HG03066 (cell line): ENCODE measurements at regions not wholly inside any gene's neighbourhood (a gene's known extent, or its start where the extent isn't known, plus 50 kb on each side); places are given as distances from the start of the nearest gene placed in this dataset.
"Not testable (repeated sequence)": the region's sequence is repeated elsewhere in the genome, so short reads cannot be mapped to it uniquely, and the experiment has no call there.

Source experiments
- ATAC-seq: cut with Tn5 transposase; IDR thresholded peaks from one replicate; pipeline ENCODE4 v1.9.1; 2021; ENCODE audit warnings: low read depth; ENCODE audit not compliant: unreplicated experiment

DNA sequence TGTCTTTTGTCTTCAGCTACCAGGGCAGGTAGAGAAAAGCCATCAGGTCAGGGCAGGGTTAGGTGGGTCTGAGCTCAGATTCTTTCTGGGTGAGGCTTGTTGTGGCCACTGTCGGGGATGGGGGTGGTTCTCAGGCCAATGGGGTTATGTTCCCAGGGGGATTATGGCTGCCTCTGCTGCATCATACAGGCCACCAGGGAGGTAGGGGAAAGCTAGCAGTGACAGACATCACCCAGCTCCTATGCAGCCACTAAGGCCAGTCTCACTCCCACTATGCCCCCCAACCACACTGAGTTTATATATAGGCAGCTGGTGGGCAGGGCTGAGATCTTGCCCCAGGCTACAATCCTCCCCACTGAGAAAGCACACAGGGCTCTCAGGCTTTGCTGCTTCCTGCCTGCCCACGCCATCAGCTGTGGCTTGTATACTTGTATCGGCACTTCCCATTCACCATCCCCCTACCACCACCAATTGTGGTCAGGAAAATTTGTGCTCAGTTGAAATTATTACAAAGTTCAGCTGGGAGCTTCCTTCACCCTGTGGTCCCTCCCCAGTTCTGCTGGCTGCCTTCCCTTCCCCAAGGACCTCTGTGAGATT lies 72.6 kb upstream of the PTPN13 start:
- ATAC-seq, result no peak

DNA sequence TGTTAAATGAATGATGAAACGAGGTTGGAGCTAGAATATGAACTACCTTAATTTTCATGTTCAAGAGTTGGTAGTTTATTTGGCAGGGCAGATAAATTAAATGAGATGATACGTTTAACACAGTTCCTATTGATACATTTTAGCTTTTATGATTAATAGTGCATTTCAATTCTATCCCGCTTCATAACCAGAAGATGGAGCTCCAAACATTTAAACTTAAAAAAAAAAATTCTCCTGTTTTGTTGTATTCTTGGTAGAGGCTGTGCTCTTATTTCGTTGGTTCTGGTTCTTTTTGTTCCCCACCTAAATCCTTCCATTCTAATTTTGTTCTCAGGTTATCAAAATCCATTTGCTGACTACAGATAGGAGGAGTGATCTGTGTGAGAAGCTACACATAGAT lies 71.8 kb upstream of the PTPN13 start:
- no peak for ATAC-seq

DNA sequence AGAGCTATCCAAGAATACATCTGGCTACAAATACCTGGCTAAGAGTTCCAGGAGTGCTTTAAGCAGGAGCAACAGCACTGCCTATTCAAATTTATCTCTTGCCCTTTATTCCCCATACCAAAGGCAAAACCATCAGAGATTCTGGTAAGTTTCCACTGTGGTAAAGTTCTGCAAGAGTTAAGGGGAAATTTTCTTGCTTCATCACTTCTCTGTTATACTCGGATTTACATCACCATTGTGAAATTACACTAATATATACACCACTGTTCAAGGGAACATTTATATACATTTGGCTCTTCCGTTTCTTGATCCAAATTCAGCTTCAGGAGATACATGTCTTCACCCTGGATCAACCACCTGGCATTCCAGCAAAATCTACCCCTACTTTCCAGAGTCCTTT lies 70.8 kb upstream of the PTPN13 start:
- no peak for ATAC-seq

DNA sequence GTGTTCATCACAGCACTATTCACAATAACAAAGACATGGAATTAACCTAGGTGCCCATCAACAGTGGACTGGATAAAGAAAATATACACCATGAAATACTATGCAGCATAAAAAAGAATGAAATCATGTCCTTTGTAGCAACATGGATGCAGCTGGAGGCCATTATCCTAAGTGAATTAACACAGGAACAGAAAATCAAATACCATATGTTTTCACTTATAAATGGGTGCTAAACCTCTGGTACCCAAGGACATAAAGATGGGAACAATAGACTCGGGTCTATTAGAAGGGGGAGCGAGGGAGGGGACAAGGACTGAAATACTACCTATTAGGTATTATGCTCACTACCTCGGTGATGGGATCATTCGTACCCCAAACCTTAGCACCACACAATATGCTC lies 66.4 kb upstream of the PTPN13 start:
- not testable (repeated sequence) for ATAC-seq

DNA sequence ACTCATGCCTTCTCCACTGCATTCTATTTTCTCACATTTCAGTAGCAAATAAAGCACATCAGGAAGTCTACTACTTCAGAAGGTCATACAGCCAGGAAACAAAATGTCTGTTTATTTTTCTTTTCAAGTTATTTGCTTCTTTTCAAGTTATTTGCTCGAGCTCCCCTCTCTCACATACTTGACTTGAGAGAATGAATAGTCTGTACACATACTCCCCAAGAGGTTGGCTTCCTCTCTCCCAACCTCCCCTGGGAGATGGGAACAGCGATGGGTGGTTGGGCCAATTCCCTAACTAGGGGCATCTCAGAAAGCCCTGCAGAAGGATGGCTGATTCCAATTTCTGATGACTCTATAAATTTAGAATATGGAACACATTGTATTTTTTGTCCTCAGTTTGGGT lies 64.7 kb upstream of the PTPN13 start:
- no peak for ATAC-seq

DNA sequence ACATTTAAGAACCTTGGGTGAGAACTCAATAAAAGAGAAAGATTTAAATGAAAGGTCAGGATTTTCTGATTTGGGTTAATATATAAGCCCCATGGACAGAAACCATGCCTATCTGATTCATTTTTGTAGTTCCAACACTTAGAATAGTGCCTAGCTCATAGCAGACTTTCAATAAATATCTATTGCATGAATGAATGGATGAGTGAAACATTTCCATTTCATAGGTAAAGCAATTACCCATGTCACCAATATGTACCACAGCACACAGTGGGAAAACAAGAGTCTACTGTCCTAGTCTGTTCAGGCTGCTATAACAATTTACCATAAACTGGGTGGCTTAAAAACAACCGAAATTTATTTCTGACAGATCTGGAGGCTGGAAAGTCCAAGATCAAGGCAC lies 63.9 kb upstream of the PTPN13 start:
- no peak for ATAC-seq

DNA sequence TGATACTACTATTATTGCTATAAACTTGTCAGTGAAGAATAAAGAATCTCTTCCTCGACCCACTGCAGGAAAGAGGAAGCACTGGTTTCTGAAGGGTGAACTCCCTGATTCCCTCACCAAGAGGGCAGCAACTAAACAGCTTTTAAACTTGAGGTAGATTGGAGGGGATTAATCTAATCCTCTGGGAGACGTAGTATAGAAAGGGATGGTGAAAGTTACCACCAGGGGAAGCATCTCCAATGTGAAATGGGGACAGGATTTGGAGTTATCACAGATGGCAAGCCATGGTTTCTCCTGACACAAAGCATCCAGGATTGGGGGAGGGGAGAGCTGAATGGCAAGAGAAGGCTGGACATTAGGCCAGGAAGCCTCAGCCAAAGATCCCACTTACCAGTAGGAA lies 62.7 kb upstream of the PTPN13 start:
- no peak for ATAC-seq

DNA sequence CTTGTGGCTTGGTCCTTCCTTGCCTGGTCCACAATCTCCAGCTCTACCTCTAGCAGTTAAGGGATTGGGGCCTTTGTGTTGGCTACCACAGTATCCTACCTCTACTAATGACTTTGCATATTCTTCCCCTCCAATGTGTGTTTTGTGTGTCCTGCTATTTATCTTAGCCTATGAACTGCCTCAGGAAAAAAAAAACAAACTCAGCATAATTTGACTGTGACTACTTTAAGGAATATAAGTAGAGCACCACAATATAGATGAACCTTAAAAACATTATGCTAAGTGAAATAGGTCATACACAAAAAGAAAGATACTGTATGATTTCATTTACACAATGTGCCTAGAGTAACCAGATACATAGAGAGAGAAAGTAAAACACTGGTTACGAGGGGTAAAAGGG lies 61.3 kb upstream of the PTPN13 start:
- no peak for ATAC-seq

DNA sequence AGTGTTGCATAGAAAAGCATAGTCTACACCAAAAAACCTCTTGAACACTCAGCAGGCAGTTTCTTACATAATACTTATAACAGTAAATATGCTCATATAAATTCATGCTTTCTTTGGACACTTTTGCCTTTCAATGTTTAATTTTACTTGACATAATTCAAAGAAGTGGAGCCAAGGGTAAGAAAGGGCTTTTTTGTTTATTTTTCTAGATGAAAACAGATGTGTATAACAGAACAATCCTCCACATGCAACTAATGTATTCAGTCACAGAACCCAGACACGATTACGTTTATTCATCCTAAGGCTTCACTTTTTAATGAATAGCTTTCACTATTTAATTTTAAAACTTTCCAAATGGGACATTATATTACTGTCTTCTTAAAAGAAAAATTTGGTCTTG lies 58.0 kb upstream of the PTPN13 start:
- no peak for ATAC-seq

DNA sequence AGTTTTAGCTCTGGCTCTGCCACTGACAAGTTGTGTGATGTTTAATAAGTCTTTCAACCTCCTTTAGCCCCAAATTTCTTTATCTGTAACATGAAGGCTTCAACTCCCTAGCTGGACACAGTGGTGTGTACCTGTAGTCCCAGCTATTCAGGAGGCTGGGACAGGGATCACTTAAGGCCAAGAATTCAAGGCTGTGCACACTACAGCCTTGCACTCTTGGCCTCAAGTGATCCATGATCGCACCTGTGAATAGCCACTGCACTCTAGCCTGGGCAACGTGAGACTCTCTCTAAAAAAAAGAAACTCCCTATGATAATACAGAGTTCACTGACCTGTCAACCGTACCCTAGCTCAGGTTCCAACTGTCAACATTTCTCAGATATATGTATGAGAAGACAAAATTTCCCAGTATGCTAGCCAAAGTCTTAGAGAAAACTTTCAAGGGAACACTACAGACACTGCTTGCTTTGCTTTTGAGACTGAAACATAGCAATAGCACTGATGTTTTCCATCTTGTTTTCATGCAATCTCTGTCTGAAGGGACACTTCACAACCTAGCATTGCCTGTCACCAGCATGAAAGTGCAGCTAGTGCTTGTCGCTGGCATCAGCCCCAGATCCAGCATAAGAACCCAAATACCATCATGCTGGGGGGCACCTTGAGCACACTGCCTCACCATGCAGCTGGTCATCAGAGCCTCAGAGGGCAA lies 51.6 kb upstream of the PTPN13 start:
- no peak for ATAC-seq

DNA sequence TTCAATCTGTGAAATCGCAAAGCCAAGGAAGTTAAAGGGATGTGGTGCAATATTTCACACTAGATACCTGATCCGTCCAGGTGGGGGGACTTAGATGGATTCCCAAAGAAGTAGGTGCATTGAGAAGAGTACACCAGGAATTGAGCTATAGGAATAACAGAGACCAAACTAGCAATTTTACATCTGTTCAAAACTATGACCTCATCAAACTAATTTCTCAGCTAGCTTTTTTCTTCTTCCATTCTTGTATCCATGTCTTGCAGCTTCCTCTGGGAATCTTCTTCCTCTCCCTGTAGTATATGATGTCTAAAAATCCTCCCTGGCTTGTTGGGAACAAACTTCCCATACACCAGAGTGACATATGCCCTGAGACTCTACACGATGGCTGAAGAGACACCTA lies 51.0 kb upstream of the PTPN13 start:
- no peak for ATAC-seq

DNA sequence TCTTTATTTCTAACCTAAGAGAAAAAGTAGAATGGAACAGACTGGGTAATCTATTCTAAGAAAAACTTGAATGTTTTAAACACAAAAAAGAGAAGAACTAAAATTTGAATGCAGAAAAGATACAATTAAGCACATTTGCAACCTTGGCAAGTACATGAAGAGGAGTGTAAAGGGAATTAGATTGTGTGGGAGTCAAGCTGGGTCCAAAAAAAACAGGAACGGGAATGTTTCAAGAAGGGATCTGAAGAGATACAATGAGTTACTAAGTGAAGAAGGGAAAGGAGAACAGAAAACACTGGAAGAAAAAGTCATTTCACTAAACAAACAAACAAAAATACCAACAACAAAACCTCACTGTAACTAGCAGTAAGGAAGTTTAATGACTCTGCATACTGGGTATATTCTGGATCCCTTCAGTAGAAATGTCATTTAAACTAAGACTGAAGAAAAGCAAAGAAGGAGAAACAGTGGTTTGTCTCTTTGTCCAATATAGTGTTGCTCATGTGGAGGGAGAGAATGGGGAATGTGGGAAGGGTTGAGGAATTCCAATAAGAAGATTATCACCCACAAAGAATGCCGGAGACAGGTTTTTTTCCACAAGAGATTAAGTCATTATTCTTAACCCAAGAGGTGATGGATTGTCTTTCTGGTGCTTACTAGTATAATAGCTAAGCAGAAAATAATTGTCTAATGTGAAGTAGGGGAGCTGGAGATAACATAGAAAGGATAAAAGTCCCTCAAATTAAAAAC lies 50.4 kb upstream of the PTPN13 start:
- no peak for ATAC-seq

DNA sequence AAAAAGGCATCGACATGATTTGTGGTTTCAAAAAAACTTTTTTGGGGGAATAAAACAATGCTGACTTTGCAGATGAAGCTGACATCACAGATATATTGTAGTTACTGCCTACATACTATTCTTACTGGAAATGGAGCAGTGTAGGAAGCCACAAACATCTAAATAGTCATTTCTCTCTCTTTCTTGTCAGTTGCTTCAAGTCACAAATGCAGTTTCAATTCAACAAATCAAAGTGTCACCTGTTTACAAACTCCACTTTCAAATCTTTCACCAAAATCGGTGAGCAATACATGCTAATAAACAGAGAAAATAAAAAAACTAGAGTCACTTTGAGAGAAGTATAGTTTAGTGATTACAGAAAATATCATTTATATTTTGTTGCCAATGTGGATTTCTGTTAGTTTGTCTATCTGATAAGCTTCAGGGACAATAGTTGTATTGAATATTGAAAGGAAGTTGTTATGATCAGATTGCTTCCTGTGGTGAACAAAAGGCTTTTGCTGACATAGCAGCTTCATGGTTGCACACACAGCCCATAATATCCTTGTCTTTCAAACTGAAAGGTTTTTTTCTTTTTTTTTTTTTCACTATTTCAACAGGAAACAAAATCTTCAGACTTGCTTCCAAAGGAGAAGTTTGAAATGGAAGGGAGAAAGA lies 49.7 kb upstream of the PTPN13 start:
- peak; percentile 87 for ATAC-seq
